PFSK-1 (cell line): ENCODE measurements at regions not wholly inside any gene's neighbourhood (a gene's known extent, or its start where the extent isn't known, plus 50 kb on each side); places are given as distances from the start of the nearest gene placed in this dataset.

ENCODE experiments used
- POLR2AphosphoS5 ChIP-seq: IDR thresholded peaks from 2 replicates; pipeline ENCODE4 v1.6.1; 2012; ENCODE audit warnings: low read depth, mild to moderate bottlenecking, control low read depth, low read length, moderate library complexity
- REST ChIP-seq, 2 experiments: IDR thresholded peaks; 2 replicates each; pipeline versions ENCODE4 v1.6.1 to v1.8.0; 2011 to 2012; ENCODE audit warnings: low read depth in 2 of 2, low read length in 2 of 2, control low read depth in 1 of 2, inconsistent platforms in 1 of 2, mild to moderate bottlenecking in 1 of 2, moderate library complexity in 1 of 2; ENCODE audit not compliant: insufficient read depth in 1 of 2

- TF ChIP-seq REST (IDR thresholded peaks at IDR 0.05; ENCODE audit: insufficient read depth in 1 of 2, low read depth in 2 of 2, low read length in 2 of 2) (no peak), POLR2AphosphoS5 (no peak)
Observed at GRCh38 chr12:115230606-115231005, 546.6 kb upstream of the TBX3 start.
